Uterus (tissue), 3 donors: ENCODE measurements at regions not wholly inside any gene's neighbourhood (a gene's known extent, or its start where the extent isn't known, plus 50 kb on each side); places are given as distances from the start of the nearest gene placed in this dataset.

Experiments used
- DNase-seq, 2 donors: peaks; one replicate each; pipeline ENCODE4 v3.0.0-alpha.2; 2019 to 2020
- H3K27ac ChIP-seq, 2 donors: fragments of 200-600 bp; sonication (generic); 1 replicate in 1 of 2; 2 replicates in 1 of 2; pipeline ENCODE4 v1.5.1; 2016 to 2018
- H3K27me3 ChIP-seq, 2 donors: fragments of 200-600 bp; sonication (generic); one replicate each; pipeline ENCODE4 v1.5.1; 2018 to 2019; ENCODE audit warnings: control low read depth in 1 of 2
- H3K36me3 ChIP-seq, 2 donors: fragments of 200-600 bp; sonication (generic); one replicate each; pipeline ENCODE4 v1.5.1; 2019; ENCODE audit warnings: control low read depth in 1 of 2
- H3K4me1 ChIP-seq, 2 donors: fragments of 200-600 bp; sonication (generic); one replicate each; pipeline ENCODE4 v1.5.1; 2018 to 2019; ENCODE audit warnings: control low read depth in 1 of 2
- H3K4me3 ChIP-seq, 2 donors: fragments of 200-600 bp; sonication (generic); 1 replicate in 1 of 2; 2 replicates in 1 of 2; pipeline ENCODE4 v1.5.1; 2018 to 2019; ENCODE audit warnings: mild to moderate bottlenecking in 1 of 2
- H3K9me3 ChIP-seq, 2 donors: fragments of 200-600 bp; sonication (generic); one replicate each; pipeline ENCODE4 v1.5.1; 2019; ENCODE audit warnings: control low read depth in 1 of 2
- CTCF ChIP-seq, 4 experiments: fragments of 200-600 bp in 2 of 4; fragments of 450-650 bp in 2 of 4; sonication (generic) in 2 of 4; IDR thresholded peaks; one replicate each; pipeline ENCODE4 v1.5.1; 2016 to 2019; ENCODE audit warnings: antibody characterized with exemption in 4 of 4, mild to moderate bottlenecking in 2 of 4, moderate library complexity in 1 of 4
- POLR2A ChIP-seq, 2 donors: fragments of 450-650 bp; IDR thresholded peaks; one replicate each; pipeline ENCODE4 v1.6.1; 2016; ENCODE audit warnings: antibody characterized with exemption in 2 of 2, mild to moderate bottlenecking in 1 of 2, moderate library complexity in 1 of 2
- intact Hi-C: fragments of 100-400 bp; cut with DNase I; formaldehyde crosslinking; loops from one replicate; pipeline ENCODE4 v1.15.1; 2023; ENCODE audit warnings: low total_unique reads
- donor health status: DM: yes; HTN: yes; CAD: no.

- intact Hi-C loops: no loop called here
- Histone ChIP-seq H3K27ac (no peak overlapping the region), H3K4me1 (no peaks in the 10 kb centered on the region), H3K36me3 (no peaks in the 10 kb centered on the region), H3K27me3 (no peaks in the 10 kb centered on the region), H3K4me3 (no peak overlapping the region), H3K9me3 (no peaks in the 10 kb centered on the region)
- no peak for DNase-seq
- TF ChIP-seq POLR2A (IDR thresholded peaks at IDR 0.05) (no peak), CTCF (IDR thresholded peaks at IDR 0.05) (no peak)
Measured at GRCh38 chr6:114785235-114786127, 442.7 kb upstream of the HS3ST5 start.

- intact Hi-C loops: no loop called here
Measured at GRCh38 chr6:114783783-114784182, 441.0 kb upstream of the HS3ST5 start.

GRCh38 chr6:114783083-114783482 lies 440.3 kb upstream of the HS3ST5 start:
- DNase-seq: no peak
- H3K27ac ChIP-seq: no peak overlapping the region
- intact Hi-C loops: no loop called here
- TF ChIP-seq CTCF (IDR thresholded peaks at IDR 0.05): no peak
- no peaks in the 10 kb centered on the region for H3K27me3 ChIP-seq
- no peak overlapping the region for H3K4me3 ChIP-seq
- H3K9me3 ChIP-seq: no peaks in the 10 kb centered on the region
- H3K36me3 ChIP-seq: no peaks in the 10 kb centered on the region
- no peaks in the 10 kb centered on the region for H3K4me1 ChIP-seq

More at GRCh38 chr6:114783783-114784182, 441.0 kb upstream of the HS3ST5 start:
- H3K9me3 ChIP-seq: no peaks in the 10 kb centered on the region
- H3K4me3 ChIP-seq: no peak overlapping the region
- H3K27me3 ChIP-seq: no peaks in the 10 kb centered on the region
- H3K36me3 ChIP-seq: no peaks in the 10 kb centered on the region
- no peak overlapping the region for H3K27ac ChIP-seq
- DNase-seq: no peak
- TF ChIP-seq POLR2A (IDR thresholded peaks at IDR 0.05) (no peak), CTCF (IDR thresholded peaks at IDR 0.05) (no peak)
- no peaks in the 10 kb centered on the region for H3K4me1 ChIP-seq

DNA sequence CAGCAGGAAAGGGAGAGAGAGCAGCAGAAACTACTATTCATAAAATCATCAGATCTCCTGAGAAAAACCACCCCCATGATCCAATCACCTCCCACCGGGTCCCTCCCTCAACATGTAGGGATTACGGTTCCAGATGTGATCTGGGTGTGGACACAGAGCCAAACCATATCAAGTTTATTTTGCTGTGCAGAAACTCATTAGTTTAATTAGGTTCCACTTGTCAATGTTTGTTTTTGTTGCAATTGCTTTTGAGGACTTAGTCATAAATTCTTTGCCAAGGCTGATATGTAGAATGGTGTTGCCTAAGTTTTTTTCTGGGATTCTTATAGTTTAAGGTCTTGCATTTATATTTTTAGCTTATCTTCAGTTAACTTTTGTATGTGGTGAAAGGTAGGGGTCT lies 422.0 kb upstream of the HS3ST5 start:
- DNase-seq: no peak
- Histone ChIP-seq H3K4me1 (no peaks in the 10 kb centered on the region), H3K4me3 (no peak overlapping the region), H3K9me3 (no peaks in the 10 kb centered on the region), H3K36me3 (no peaks in the 10 kb centered on the region), H3K27ac (no peak overlapping the region), H3K27me3 (no peaks in the 10 kb centered on the region)
- no peak for TF ChIP-seq POLR2A (IDR thresholded peaks at IDR 0.05)
- intact Hi-C loops: no loop called here

GRCh38 chr6:114762145-114762544 lies 419.3 kb upstream of the HS3ST5 start:
- Histone ChIP-seq H3K4me1 (no peaks in the 10 kb centered on the region), H3K27me3 (no peaks in the 10 kb centered on the region), H3K4me3 (no peak overlapping the region), H3K27ac (no peak overlapping the region), H3K9me3 (no peaks in the 10 kb centered on the region), H3K36me3 (no peaks in the 10 kb centered on the region)
- TF ChIP-seq CTCF (IDR thresholded peaks at IDR 0.05): no peak
- TF ChIP-seq POLR2A (IDR thresholded peaks at IDR 0.05): no peak
- no peak for DNase-seq
- intact Hi-C loops: no loop called here
